ENCODE measurements at regions not wholly inside any gene's neighbourhood (a gene's known extent, or its start where the extent isn't known, plus 50 kb on each side); places are given as distances from the start of the nearest gene placed in this dataset.

GRCh38 chr5:159784993-159785392, 131.3 kb upstream of the ADRA1B start:
- peaks cover 0 to 3% (median 0%) of the 10 kb centered on the region in 3 donors for H3K27me3 ChIP-seq (ENCODE audit: control insufficient read depth in 3 of 3, insufficient read depth in 3 of 3, low read length in 2 of 3)
- H3K4me3 ChIP-seq = no peak overlapping the region
- DNase-seq (no peak), ATAC-seq (ENCODE audit: insufficient read depth, low FRiP score) (no peak)
- peaks cover 0 to 17% (median 6%) of the 10 kb centered on the region in 5 donors for H3K4me1 ChIP-seq (ENCODE audit: control insufficient read depth in 5 of 5, insufficient read depth in 5 of 5, low read length in 5 of 5)
- no peaks in the 10 kb centered on the region for H3K9me3 ChIP-seq (ENCODE audit: control insufficient read depth in 4 of 4, insufficient read depth in 3 of 4, low read length in 3 of 4)
- H3K27ac ChIP-seq (ENCODE audit: low read depth in 1 of 2, low read length in 1 of 2) = no peak overlapping the region
- H3K36me3 ChIP-seq (ENCODE audit: control insufficient read depth in 4 of 4, insufficient read depth in 4 of 4, low read length in 4 of 4) = no peaks in the 10 kb centered on the region
- no peak overlapping the region for H3K9ac ChIP-seq (ENCODE audit: insufficient read depth in 1 of 2, low read length in 2 of 2)
- TF ChIP-seq CTCF (IDR thresholded peaks at IDR 0.05; ENCODE audit: control extremely low read depth, extremely low read depth) = no peak

- Histone ChIP-seq H3K4me3 (no peak overlapping the region), H3K9ac (ENCODE audit: insufficient read depth in 1 of 2, low read length in 2 of 2) (no peak overlapping the region), H3K27ac (ENCODE audit: low read depth in 1 of 2, low read length in 1 of 2) (no peak overlapping the region), H3K9me3 (ENCODE audit: control insufficient read depth in 4 of 4, insufficient read depth in 3 of 4, low read length in 3 of 4) (no peaks in the 10 kb centered on the region), H3K4me1 (ENCODE audit: control insufficient read depth in 5 of 5, insufficient read depth in 5 of 5, low read length in 5 of 5) (peaks cover 0 to 17% (median 6%) of the 10 kb centered on the region in 5 donors), H3K36me3 (ENCODE audit: control insufficient read depth in 4 of 4, insufficient read depth in 4 of 4, low read length in 4 of 4) (no peaks in the 10 kb centered on the region), H3K27me3 (ENCODE audit: control insufficient read depth in 3 of 3, insufficient read depth in 3 of 3, low read length in 2 of 3) (peaks cover 0 to 3% (median 0%) of the 10 kb centered on the region in 3 donors)
- no peak for ATAC-seq (ENCODE audit: insufficient read depth, low FRiP score)
- 72 to 89% methylated on average over 3 of the region's 3 CpGs for WGBS, 2 donors
- TF ChIP-seq CTCF (IDR thresholded peaks at IDR 0.05; ENCODE audit: control extremely low read depth, extremely low read depth) = no peak
- DNase-seq = peak in 1 of 3 donors; percentile 46
These were observed 130.6 kb upstream of the ADRA1B start for GRCh38 chr5:159785656-159786055.

GRCh38 chr5:159786201-159786600, 130.1 kb upstream of the ADRA1B start:
- DNase-seq (no peak), ATAC-seq (ENCODE audit: insufficient read depth, low FRiP score) (no peak)
- peaks cover 0 to 17% (median 6%) of the 10 kb centered on the region in 5 donors for H3K4me1 ChIP-seq (ENCODE audit: control insufficient read depth in 5 of 5, insufficient read depth in 5 of 5, low read length in 5 of 5)
- H3K9me3 ChIP-seq (ENCODE audit: control insufficient read depth in 4 of 4, insufficient read depth in 3 of 4, low read length in 3 of 4) = no peaks in the 10 kb centered on the region
- H3K9ac ChIP-seq (ENCODE audit: insufficient read depth in 1 of 2, low read length in 2 of 2) = no peak overlapping the region
- TF ChIP-seq CTCF (IDR thresholded peaks at IDR 0.05; ENCODE audit: control extremely low read depth, extremely low read depth) = no peak
- WGBS, 2 donors = 88 to 94% methylated on average over 3 of the region's 3 CpGs
- H3K36me3 ChIP-seq (ENCODE audit: control insufficient read depth in 4 of 4, insufficient read depth in 4 of 4, low read length in 4 of 4) = no peaks in the 10 kb centered on the region
- H3K27ac ChIP-seq (ENCODE audit: low read depth in 1 of 2, low read length in 1 of 2) = no peak overlapping the region
- H3K4me3 ChIP-seq = no peak overlapping the region
- peaks cover 0 to 3% (median 0%) of the 10 kb centered on the region in 3 donors for H3K27me3 ChIP-seq (ENCODE audit: control insufficient read depth in 3 of 3, insufficient read depth in 3 of 3, low read length in 2 of 3)
